GM23338 (cell line): ENCODE measurements at regions not wholly inside any gene's neighbourhood (a gene's known extent, or its start where the extent isn't known, plus 50 kb on each side); places are given as distances from the start of the nearest gene placed in this dataset.

ENCODE experiments used
- ATAC-seq: fragments of 200-7000 bp; cut with Tn5 transposase; 3 replicates; pipeline ENCODE4 v1.9.1; 2020
- DNase-seq: peaks from one replicate; pipeline ENCODE4 v3.0.0-alpha.2; 2015; ENCODE audit warnings: low spot score
- H2AFZ ChIP-seq: fragments of 200-600 bp; sonication (generic); 2 replicates; pipeline ENCODE4 v1.8.0; 2016; ENCODE audit warnings: antibody characterized with exemption, mild to moderate bottlenecking, moderate library complexity
- H3F3A ChIP-seq: fragments of 200-600 bp; sonication (generic); replicated peaks from 2 replicates; pipeline ENCODE4 v1.8.0; 2017; ENCODE audit warnings: antibody characterized with exemption, mixed run types, low read depth
- H3K27ac ChIP-seq: fragments of 200-600 bp; sonication (generic); 2 replicates; pipeline ENCODE4 v1.6.1; 2016; ENCODE audit warnings: low read depth
- H3K27me3 ChIP-seq: fragments of 200-600 bp; sonication (generic); 2 replicates; pipeline ENCODE4 v1.8.0; 2016; ENCODE audit warnings: mild to moderate bottlenecking, mixed run types, moderate library complexity; ENCODE audit not compliant: insufficient read depth
- H3K36me3 ChIP-seq: fragments of 200-600 bp; sonication (generic); 2 replicates; pipeline ENCODE4 v1.8.0; 2016; ENCODE audit warnings: mild to moderate bottlenecking; ENCODE audit not compliant: insufficient read depth
- H3K4me1 ChIP-seq: fragments of 200-600 bp; sonication (generic); 2 replicates; pipeline ENCODE4 v1.8.0; 2016; ENCODE audit warnings: mild to moderate bottlenecking, moderate library complexity; ENCODE audit not compliant: insufficient read depth
- H3K4me2 ChIP-seq: fragments of 200-600 bp; sonication (generic); 2 replicates; pipeline ENCODE4 v1.7.1; 2017; ENCODE audit warnings: mixed run types
- H3K4me3 ChIP-seq: fragments of 200-600 bp; sonication (generic); 2 replicates; pipeline ENCODE4 v1.6.1; 2016; ENCODE audit warnings: mixed run types
- H3K79me2 ChIP-seq: fragments of 200-600 bp; sonication (generic); replicated peaks from 2 replicates; pipeline ENCODE4 v1.8.0; 2017; ENCODE audit warnings: mild to moderate bottlenecking; ENCODE audit not compliant: insufficient read depth
- H3K9me2 ChIP-seq: fragments of 200-600 bp; sonication (generic); 2 replicates; pipeline ENCODE4 v1.8.0; 2017; ENCODE audit not compliant: insufficient read depth
- H4K20me1 ChIP-seq: fragments of 200-600 bp; sonication (generic); replicated peaks from 2 replicates; pipeline ENCODE4 v1.8.0; 2017; ENCODE audit warnings: mild to moderate bottlenecking; ENCODE audit not compliant: insufficient read depth
- H3K27ac Mint-ChIP-seq: 2 replicates; pipeline ENCODE4 v1.8.0; 2020; ENCODE audit warnings: inconsistent platforms, mild to moderate bottlenecking, moderate library complexity, mixed read lengths
- H3K27me3 Mint-ChIP-seq: 3 replicates; pipeline ENCODE4 v1.8.0; 2022; ENCODE audit warnings: low read depth, mild to moderate bottlenecking, moderate library complexity, mixed read lengths, inconsistent platforms; ENCODE audit not compliant: insufficient read depth, poor library complexity
- H3K36me3 Mint-ChIP-seq: 3 replicates; pipeline ENCODE4 v1.8.0; 2021; ENCODE audit warnings: low read depth, mild to moderate bottlenecking, inconsistent platforms, moderate library complexity, mixed read lengths
- H3K4me1 Mint-ChIP-seq: 3 replicates; pipeline ENCODE4 v1.8.0; 2020; ENCODE audit warnings: mild to moderate bottlenecking, inconsistent platforms, mixed read lengths
- H3K4me3 Mint-ChIP-seq: 3 replicates; pipeline ENCODE4 v1.8.0; 2021; ENCODE audit warnings: moderate library complexity, mild to moderate bottlenecking, inconsistent platforms, mixed read lengths
- H3K9me3 Mint-ChIP-seq: 3 replicates; pipeline ENCODE4 v1.8.0; 2020; ENCODE audit warnings: moderate library complexity, mild to moderate bottlenecking, inconsistent platforms, mixed read lengths
- CREB1 ChIP-seq: fragments of 250-450 bp; sonication (Bioruptor Pico); IDR thresholded peaks from 2 replicates; pipeline ENCODE4 v1.5.0; 2020; ENCODE audit warnings: low read depth, mild to moderate bottlenecking, moderate library complexity
- EZH2 ChIP-seq: fragments of 200-600 bp; sonication (generic); IDR thresholded peaks from one replicate; pipeline ENCODE4 v1.8.0; 2017; ENCODE audit warnings: antibody characterized with exemption, mild to moderate bottlenecking, low read depth; ENCODE audit not compliant: unreplicated experiment
- EZH2phosphoT487 ChIP-seq: fragments of 200-600 bp; sonication (generic); IDR thresholded peaks from one replicate; pipeline ENCODE4 v1.8.1; 2018; ENCODE audit warnings: antibody characterized with exemption; ENCODE audit not compliant: unreplicated experiment
- JUNB ChIP-seq: IDR thresholded peaks from one replicate; pipeline ENCODE4 v1.6.1; 2016; ENCODE audit warnings: antibody characterized with exemption; ENCODE audit not compliant: unreplicated experiment
- POLR2AphosphoS5 ChIP-seq: IDR thresholded peaks from 2 replicates; pipeline ENCODE4 v1.6.1; 2016; ENCODE audit warnings: antibody characterized with exemption, low read depth
- ZNF114 ChIP-seq: fragments of 250-450 bp; sonication (Bioruptor Pico); IDR thresholded peaks from 2 replicates; pipeline ENCODE4 v1.5.0; 2020; ENCODE audit warnings: mild to moderate bottlenecking, moderate library complexity
- TF ChIP-seq, protein P1 (sequence below): fragments of 250-450 bp; sonication (Bioruptor Pico); IDR thresholded peaks from 2 replicates; pipeline ENCODE4 v1.5.0; 2020; ENCODE audit warnings: mild to moderate bottlenecking, moderate library complexity
- TF ChIP-seq, protein P2 (sequence below): IDR thresholded peaks from 2 replicates; pipeline ENCODE4 v1.6.1; 2016; ENCODE audit warnings: antibody characterized with exemption

GRCh38 chr2:59080451-59081181, 839.5 kb upstream of the FANCL start:
- TF ChIP-seq EZH2phosphoT487: no peak
- TF ChIP-seq CREB1: no peak
- TF ChIP-seq POLR2AphosphoS5: no peak
- TF ChIP-seq, protein P1, sequence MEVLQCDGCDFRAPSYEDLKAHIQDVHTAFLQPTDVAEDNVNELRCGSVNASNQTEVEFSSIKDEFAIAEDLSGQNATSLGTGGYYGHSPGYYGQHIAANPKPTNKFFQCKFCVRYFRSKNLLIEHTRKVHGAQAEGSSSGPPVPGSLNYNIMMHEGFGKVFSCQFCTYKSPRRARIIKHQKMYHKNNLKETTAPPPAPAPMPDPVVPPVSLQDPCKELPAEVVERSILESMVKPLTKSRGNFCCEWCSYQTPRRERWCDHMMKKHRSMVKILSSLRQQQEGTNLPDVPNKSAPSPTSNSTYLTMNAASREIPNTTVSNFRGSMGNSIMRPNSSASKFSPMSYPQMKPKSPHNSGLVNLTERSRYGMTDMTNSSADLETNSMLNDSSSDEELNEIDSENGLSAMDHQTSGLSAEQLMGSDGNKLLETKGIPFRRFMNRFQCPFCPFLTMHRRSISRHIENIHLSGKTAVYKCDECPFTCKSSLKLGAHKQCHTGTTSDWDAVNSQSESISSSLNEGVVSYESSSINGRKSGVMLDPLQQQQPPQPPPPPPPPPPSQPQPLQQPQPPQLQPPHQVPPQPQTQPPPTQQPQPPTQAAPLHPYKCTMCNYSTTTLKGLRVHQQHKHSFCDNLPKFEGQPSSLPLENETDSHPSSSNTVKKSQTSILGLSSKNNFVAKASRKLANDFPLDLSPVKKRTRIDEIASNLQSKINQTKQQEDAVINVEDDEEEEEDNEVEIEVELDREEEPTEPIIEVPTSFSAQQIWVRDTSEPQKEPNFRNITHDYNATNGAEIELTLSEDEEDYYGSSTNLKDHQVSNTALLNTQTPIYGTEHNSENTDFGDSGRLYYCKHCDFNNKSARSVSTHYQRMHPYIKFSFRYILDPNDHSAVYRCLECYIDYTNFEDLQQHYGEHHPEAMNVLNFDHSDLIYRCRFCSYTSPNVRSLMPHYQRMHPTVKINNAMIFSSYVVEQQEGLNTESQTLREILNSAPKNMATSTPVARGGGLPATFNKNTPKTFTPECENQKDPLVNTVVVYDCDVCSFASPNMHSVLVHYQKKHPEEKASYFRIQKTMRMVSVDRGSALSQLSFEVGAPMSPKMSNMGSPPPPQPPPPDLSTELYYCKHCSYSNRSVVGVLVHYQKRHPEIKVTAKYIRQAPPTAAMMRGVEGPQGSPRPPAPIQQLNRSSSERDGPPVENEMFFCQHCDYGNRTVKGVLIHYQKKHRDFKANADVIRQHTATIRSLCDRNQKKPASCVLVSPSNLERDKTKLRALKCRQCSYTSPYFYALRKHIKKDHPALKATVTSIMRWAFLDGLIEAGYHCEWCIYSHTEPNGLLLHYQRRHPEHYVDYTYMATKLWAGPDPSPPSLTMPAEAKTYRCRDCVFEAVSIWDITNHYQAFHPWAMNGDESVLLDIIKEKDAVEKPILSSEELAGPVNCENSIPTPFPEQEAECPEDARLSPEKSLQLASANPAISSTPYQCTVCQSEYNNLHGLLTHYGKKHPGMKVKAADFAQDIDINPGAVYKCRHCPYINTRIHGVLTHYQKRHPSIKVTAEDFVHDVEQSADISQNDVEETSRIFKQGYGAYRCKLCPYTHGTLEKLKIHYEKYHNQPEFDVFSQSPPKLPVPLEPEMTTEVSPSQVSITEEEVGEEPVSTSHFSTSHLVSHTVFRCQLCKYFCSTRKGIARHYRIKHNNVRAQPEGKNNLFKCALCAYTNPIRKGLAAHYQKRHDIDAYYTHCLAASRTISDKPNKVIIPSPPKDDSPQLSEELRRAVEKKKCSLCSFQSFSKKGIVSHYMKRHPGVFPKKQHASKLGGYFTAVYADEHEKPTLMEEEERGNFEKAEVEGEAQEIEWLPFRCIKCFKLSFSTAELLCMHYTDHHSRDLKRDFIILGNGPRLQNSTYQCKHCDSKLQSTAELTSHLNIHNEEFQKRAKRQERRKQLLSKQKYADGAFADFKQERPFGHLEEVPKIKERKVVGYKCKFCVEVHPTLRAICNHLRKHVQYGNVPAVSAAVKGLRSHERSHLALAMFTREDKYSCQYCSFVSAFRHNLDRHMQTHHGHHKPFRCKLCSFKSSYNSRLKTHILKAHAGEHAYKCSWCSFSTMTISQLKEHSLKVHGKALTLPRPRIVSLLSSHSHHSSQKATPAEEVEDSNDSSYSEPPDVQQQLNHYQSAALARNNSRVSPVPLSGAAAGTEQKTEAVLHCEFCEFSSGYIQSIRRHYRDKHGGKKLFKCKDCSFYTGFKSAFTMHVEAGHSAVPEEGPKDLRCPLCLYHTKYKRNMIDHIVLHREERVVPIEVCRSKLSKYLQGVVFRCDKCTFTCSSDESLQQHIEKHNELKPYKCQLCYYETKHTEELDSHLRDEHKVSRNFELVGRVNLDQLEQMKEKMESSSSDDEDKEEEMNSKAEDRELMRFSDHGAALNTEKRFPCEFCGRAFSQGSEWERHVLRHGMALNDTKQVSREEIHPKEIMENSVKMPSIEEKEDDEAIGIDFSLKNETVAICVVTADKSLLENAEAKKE (CRISPR knock-in tag): no peak
- no peak for TF ChIP-seq JUNB
- TF ChIP-seq EZH2: no peak
- TF ChIP-seq, protein P2, sequence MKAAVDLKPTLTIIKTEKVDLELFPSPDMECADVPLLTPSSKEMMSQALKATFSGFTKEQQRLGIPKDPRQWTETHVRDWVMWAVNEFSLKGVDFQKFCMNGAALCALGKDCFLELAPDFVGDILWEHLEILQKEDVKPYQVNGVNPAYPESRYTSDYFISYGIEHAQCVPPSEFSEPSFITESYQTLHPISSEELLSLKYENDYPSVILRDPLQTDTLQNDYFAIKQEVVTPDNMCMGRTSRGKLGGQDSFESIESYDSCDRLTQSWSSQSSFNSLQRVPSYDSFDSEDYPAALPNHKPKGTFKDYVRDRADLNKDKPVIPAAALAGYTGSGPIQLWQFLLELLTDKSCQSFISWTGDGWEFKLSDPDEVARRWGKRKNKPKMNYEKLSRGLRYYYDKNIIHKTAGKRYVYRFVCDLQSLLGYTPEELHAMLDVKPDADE: no peak
- no peak for TF ChIP-seq ZNF114 (CRISPR knock-in tag)
- no peaks in the 10 kb centered on the region for H3K36me3 ChIP-seq
- no peaks in the 10 kb centered on the region for H3K79me2 ChIP-seq
- DNase-seq (no peak), ATAC-seq (no peak)
- Mint-ChIP-seq H3K36me3 (no peaks in the 10 kb centered on the region), H3K4me1 (peaks cover 26% of the 10 kb centered on the region), H3K27ac (no peak overlapping the region), H3K27me3 (no peaks in the 10 kb centered on the region), H3K4me3 (no peak overlapping the region), H3K9me3 (no peaks in the 10 kb centered on the region)
- H3K4me2 ChIP-seq: no peak overlapping the region
- H3K4me1 ChIP-seq: peaks cover 29% of the 10 kb centered on the region
- H4K20me1 ChIP-seq: no peaks in the 10 kb centered on the region
- H3K4me3 ChIP-seq: no peak overlapping the region
- H2AFZ ChIP-seq: no peak overlapping the region
- no peak overlapping the region for H3K27ac ChIP-seq
- no peaks in the 10 kb centered on the region for H3K27me3 ChIP-seq
- H3F3A ChIP-seq: no peaks in the 10 kb centered on the region
- 0 out of 2 replicates have a peak, but pooled peaks cover 3% of the 10 kb centered on the region for H3K9me2 ChIP-seq
